HG03575 (cell line): ENCODE measurements at regions not wholly inside any gene's neighbourhood (a gene's known extent, or its start where the extent isn't known, plus 50 kb on each side); places are given as distances from the start of the nearest gene placed in this dataset.

Source experiments
- ATAC-seq: cut with Tn5 transposase; IDR thresholded peaks from one replicate; pipeline ENCODE4 v1.9.1; 2021; ENCODE audit not compliant: unreplicated experiment, insufficient number of reproducible peaks, low FRiP score; ENCODE audit errors: extremely low read depth

DNA sequence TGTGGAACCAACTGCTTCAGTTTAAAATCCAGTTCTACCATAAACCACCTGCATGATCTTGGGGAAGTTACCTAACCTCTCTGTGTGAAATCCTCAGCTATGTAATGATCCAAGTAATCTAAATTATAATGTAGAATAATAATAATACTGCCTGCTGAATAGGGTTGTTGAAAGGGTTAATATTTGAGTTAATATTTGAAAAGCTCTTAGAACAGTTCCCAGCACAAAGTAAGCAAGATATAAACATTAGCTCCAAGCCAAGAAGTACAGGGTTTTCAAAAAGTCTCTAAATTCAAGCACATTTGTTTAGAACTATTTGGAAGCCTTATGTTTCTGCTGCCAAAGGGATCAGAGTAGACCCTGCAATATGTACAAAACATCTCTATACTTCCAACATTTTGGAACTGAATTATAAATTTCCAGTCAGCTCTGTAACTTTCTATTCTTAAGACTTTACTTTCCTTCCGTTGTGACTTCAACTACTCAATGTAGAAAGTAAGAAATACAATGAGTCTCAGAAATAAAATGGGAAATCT is 76.7 kb upstream of the FAM9C start:
- no peak for ATAC-seq

DNA sequence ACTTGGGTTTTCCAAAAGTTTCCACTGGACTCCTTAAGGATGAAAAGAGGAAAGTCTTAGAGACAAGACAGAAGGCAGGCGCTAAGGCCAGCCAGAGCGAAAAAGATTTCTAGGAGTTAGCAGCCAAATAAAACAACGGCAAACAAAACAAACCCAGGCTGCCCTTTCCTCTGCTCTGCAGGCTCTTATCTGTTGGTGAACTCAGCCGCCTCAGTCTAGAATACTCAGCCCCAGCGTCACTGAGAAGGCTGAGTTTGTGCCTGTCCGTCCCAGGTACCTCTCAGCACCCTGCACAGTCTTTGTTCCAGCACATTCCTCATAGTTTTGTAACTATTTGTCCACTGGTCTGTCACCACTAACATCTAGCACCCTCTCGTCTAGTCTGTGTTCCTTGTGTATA is 75.6 kb upstream of the FAM9C start:
- no peak for ATAC-seq

GRCh38 chrX:13119386-13119785 is 75.0 kb upstream of the FAM9C start:
- ATAC-seq: no peak

GRCh38 chrX:13115146-13115855 is 70.9 kb upstream of the FAM9C start:
- no peak for ATAC-seq

- no peak for ATAC-seq
These were observed 68.1 kb upstream of the FAM9C start for GRCh38 chrX:13112499-13112898.

DNA sequence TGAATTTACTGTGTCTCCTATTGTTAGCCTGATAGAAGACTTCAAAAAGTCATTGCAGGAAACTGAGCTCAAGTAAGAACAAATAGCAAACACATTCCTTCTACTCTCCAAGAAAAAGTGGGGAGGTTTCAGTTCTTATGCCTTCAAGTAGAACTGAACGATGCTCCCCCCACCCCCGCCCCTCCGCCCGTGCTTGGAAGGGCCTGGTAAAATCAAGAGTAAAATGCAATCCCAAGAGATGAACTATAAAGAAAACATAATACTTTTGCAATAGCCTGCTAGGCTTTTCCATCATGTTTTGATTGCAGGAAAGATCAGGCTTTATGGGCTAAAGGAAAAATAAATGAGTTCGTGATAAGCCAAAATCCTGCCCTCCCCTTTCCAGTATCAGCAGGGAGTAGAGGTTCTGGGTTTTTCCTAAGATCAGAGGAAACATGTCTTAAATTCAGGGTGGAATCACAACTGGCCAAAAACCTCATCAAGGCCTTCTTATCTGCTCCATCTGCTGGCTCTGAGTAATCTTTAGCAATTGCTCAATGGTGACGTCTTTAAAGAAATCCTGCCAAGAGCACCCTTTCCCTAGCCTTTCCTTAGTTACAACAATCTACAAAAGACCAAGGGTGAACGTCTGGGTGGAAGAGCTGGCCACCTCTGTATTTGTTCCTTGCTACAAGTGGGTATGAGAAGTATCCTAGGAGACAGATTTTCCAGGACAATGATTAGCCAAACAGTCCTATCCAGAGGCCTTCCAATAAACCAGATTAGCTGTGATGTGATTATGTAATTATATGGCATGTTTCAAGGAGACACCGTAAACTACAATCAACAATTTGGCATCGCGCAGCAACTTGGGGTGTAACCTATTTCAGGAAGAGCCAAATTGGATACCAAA is 66.3 kb upstream of the FAM9C start:
- ATAC-seq: no peak

- no peak for ATAC-seq
These were observed 65.4 kb upstream of the FAM9C start for GRCh38 chrX:13109817-13110216.

- no peak for ATAC-seq
These were observed 59.5 kb upstream of the FAM9C start for GRCh38 chrX:13103914-13104274.

DNA sequence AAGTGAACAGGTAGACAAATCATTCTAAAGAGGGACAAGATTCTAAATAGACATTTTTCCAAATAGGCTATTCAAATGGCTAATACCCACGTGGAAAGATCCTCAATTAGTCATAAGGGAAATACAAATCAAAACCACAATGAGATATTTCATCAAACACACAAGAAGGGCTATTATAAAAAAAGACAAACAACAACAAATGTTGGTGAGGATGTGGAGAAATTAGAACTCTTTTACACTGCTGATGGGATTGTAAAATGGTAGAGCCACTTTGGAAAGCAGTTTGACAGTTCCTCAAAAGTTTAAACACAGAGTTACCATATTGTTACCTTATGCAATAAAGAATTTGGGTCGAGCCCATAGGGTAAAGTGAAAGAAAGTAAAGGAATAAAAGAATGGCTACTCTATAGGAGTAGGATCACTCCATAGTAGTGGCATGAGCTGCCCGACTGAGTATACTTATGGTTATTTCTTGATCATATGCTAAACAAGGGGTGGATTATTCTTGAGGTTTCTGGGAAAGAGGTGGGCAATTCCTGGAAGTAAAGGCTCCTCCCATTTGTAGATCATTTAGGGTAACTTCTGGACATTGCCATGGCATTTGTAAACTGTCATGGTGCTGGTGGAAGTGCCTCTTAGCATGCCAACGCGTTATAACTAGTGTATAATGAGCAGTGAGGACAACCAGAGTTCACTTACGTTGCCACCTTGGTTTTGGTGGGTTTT is 58.9 kb upstream of the FAM9C start:
- ATAC-seq: no peak

GRCh38 chrX:13102636-13103035 is 58.2 kb upstream of the FAM9C start:
- no peak for ATAC-seq

DNA sequence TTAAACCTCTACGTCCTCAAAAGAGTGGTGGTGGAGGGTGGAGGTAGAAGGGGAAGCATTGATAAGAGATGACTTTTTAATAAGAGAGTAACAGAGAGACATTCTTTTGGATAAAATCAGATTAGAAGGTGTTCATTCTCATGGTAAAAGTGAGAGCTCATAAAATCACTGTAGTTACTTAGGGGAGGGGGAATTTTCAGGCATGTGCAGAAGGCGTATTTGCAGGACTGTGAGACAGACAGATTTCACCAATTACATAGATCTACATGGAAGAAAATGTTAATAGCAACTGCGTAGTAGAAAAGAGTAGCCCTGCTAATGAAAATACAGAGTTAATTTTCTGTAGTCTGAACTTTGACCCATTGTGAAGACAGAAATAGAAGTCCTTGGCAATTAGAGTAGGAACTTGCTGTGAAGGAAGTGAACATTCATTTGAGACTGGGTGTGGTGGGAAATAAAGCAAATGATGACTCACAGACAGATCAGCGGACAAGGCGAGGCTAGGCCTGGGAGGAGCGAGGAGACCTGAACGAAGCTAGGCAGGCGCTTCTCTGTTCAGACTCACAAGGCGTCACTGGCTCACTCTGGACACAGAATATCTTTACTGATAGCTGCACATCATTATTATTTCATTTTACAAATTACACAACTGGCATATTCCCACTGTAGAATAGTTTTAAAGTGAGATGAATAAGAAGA is 57.2 kb upstream of the FAM9C start:
- no peak for ATAC-seq

- ATAC-seq: no peak
These were observed 54.7 kb upstream of the FAM9C start for GRCh38 chrX:13099121-13099520.

DNA sequence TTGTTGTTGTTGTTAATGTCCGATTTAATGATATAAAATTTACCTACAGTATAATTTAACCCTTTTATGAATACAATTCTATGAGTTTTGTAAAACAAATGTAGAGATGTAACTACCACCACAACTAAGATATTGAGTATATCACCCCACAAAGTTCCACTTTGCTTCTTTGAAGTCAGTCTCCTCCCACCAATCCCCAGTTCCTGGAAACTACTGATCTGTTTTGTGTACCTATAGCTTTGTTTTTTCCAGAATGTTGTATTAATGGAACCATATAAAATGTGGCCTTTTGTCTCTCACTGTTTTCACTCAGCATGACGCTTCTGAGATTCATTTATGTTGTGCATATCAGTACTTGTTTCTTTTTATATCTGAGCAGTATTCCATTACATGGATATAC is 52.3 kb upstream of the FAM9C start:
- no peak for ATAC-seq

DNA sequence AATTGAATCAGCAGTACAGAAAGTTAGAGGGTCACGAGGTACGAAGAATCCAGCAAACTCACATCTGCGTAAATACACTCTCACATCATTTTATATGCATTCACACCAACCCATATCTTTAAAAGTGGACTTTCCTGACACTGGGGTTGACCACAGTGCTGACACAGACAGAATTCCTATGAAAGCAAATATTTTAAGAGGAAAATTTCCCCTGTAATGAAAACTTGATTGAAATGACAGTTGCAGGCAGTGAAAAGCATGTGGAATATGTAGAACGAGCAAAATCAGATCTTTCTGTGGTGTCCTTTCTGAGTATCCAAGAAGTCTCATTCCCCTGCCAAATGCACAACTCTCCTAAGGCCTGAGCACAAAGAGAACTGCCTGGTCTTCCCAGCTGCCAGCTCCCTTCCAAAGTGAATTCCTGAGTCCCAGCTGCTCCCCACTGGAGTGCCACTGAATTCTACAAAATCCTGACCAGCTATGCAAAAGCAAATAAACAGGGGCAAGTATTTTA is 50.5 kb upstream of the FAM9C start:
- no peak for ATAC-seq

GRCh38 chrX:13094374-13094773 is 50.0 kb upstream of the FAM9C start:
- no peak for ATAC-seq
